GM21825 (cell line): ENCODE measurements at regions not wholly inside any gene's neighbourhood (a gene's known extent, or its start where the extent isn't known, plus 50 kb on each side); places are given as distances from the start of the nearest gene placed in this dataset.

Experiments
- ATAC-seq: cut with Tn5 transposase; IDR thresholded peaks from one replicate; pipeline ENCODE4 v1.9.1; 2021; ENCODE audit warnings: mild to moderate bottlenecking, moderate library complexity; ENCODE audit not compliant: unreplicated experiment

DNA sequence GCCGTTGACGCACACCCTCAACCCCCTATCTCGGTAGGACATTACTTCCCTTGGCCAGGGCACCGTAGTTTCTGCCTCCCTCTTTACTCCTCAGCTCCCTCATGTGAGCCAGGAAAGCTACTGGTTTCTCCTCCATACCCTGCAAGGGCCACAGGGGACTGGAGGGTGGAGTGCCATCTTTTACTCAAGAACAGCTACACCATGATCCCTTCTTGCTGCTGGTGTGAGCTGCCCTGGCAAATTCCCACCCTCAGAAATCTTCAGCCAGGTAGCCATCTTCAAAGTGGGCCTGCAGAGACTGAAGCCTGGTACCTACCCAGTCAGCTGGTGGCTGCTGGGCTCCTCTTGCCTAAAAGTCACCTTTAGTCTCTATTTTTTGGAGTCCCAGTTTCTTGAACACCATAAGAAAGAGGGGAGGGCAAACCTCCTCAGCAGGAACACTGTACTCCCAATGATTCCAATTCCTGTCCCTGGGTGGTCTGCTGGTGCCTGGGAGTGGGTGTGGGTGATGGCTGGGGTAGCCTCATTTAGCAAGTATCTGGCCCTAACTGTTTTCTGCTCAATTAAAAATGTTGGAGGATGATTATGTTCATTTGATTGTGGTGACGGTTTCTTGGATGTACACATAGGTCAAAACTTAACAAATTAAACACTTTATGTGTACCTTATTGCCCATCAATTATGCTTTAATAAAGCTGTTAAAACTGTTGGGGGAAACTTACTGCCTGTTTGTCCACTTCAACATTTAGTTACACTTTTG is 105.0 kb upstream of the NPY start:
- no peak for ATAC-seq

GRCh38 chr7:24191362-24191761 is 92.6 kb upstream of the NPY start:
- ATAC-seq = no peak

GRCh38 chr7:24192053-24192452 is 91.9 kb upstream of the NPY start:
- ATAC-seq = no peak

GRCh38 chr7:24192691-24193090 is 91.3 kb upstream of the NPY start:
- ATAC-seq = no peak

- no peak for ATAC-seq
These were observed 86.1 kb upstream of the NPY start for GRCh38 chr7:24197852-24198251.

- no peak for ATAC-seq
These were observed 84.0 kb upstream of the NPY start for GRCh38 chr7:24199978-24200377.

GRCh38 chr7:24200407-24200966 is 83.5 kb upstream of the NPY start:
- ATAC-seq = no peak

- no peak for ATAC-seq
These were observed 82.8 kb upstream of the NPY start for GRCh38 chr7:24201226-24201625.

DNA sequence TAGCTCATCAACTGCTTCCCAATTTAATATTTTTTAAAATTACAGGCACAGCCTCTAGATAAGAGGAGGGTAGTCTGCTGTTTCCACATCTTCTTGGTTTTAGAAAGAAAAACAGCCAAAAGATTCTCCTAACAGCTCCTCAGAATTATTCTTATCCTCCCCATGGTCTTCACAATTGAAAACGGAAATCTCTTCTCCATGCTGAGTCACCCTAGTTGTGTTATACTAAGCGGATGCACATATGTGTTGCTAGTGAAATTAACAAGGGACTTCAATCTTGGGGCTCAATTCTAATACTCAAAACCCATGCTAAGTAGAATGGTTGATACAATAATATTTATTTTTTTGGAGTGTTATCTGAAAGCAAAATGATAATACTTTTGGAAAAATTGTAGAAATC is 71.9 kb upstream of the NPY start:
- ATAC-seq = no peak

- no peak for ATAC-seq
These were observed 70.7 kb upstream of the NPY start for GRCh38 chr7:24213311-24213710.

GRCh38 chr7:24214670-24215069 is 69.3 kb upstream of the NPY start:
- ATAC-seq = no peak

- ATAC-seq = no peak
These were observed 67.3 kb upstream of the NPY start for GRCh38 chr7:24216576-24217125.

DNA sequence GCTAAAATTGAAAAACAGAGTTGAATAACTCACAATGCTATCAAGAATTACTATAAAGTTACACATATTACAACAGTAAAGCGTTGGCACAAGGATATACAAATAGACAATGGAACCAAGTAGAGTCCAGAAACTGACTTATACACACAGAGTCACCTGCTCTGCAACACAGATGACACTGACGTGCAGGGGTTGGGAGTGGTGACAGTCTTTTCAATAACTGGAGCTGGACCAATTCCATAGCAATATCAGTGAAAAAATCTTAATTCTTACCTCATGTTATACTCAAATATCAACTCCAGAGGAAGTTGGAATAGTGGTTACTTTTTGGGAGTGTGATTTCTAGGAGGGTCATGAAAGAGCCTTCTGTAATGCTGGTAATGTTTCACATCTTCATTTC is 62.5 kb upstream of the NPY start:
- ATAC-seq = no peak

DNA sequence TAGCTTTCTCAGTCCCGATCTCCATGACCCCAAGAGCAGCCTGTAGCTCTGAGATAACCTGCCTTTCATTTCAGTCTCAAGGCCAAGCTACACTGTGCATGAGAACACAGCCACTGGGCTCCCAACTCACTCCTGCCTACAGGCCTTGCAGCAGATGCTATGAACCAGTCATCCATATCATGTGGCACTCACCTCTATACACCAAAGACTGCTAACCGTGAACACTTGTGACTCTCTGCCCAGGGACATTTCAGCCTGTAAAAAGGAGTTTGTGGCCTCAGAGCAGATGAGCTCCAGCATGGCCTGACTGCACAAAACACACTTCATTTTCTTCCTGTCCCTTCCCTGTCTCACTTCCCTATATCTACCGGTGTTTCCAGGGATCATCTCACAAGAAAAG is 56.9 kb upstream of the NPY start:
- peak; percentile 45 for ATAC-seq

GRCh38 chr7:24227603-24228359 is 56.2 kb upstream of the NPY start:
- peak; percentile 84 for ATAC-seq

DNA sequence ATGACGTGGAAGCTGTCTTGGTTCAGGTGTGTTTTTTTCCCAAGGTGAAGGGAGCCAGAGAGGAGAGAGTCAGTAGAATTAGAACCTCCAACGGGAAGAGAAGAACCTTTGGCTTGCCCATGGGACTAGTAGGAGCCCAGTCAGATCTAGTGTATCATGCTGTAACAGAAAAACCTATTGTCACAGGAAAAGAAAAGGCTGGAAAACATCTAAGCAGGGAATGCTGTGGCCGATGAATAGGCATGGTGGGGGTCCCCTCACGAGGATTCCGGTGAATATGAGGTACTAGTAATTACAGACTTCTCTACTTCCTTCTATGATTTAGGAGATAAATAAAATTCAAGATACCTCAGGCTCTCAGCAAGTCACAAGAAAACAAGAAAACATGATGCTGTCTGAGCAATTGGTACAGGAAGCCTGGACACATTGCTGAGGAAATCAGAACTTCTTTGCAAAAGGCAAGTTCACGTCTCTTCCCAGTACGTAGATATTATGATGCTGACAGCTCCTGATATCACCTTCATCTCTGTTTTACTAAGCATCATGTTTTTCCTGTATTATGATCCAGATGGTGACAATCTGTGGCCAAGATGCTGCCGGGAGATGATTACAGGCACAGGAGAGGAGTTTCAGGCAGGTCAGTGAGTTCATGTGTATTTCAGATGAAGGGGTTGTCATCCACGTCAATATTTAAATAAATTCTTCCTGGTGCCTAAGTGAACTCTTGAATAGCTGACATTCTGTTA is 54.3 kb upstream of the NPY start:
- no peak for ATAC-seq

GRCh38 chr7:24231493-24231892 is 52.5 kb upstream of the NPY start:
- no peak for ATAC-seq

DNA sequence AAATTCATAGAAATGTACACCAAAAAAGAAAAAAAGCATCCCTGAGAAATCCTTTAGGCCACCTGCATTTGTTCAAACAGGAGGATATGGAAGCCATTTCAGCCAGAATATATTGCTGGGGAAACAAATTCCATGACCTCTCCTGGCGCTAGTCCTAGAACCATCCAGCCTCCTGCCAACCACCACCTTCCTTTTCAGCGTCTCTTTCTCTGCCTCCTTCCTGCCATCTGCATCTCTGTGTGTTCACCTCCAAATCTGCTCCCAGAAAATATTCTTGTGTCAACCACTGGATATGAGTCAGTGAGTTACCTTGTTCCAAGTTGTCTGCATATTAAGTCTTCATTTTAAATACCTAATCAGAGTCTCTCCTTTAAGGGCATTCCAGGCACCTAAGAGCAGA is 50.6 kb upstream of the NPY start:
- ATAC-seq = no peak
